HG02973 (cell line): ENCODE measurements at regions not wholly inside any gene's neighbourhood (a gene's known extent, or its start where the extent isn't known, plus 50 kb on each side); places are given as distances from the start of the nearest gene placed in this dataset.
A peak's percentile ranks its signal among the peaks of the same experiment; 100 is the strongest.
"Not testable (repeated sequence)": the region's sequence is repeated elsewhere in the genome, so short reads cannot be mapped to it uniquely, and the experiment has no call there.

Experiments used
- ATAC-seq: cut with Tn5 transposase; IDR thresholded peaks from one replicate; pipeline ENCODE4 v1.9.1; 2021; ENCODE audit warnings: moderate library complexity; ENCODE audit not compliant: unreplicated experiment

DNA sequence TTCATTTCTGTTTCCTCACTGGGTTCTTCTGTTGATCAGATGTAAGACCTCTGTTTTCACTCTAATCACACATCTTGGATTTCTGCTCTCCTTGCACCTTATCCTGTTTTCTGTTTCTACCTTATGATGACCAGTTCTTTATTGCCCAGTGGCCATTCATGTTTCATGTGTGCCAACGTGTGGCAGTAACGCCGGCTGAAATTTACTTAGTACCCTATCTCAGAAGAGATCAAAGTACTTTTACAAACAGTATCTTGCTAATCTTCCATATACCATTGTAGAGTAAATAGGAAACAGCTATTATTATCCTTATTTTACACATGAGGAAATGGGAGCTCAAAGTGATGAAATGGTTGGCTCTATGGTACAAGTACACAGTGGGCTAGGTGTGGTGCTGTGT is 74.0 kb downstream of the GATA3 start:
- no peak for ATAC-seq

- ATAC-seq, result no peak
Measured at GRCh38 chr10:8129438-8129837, 75.0 kb downstream of the GATA3 start.

DNA sequence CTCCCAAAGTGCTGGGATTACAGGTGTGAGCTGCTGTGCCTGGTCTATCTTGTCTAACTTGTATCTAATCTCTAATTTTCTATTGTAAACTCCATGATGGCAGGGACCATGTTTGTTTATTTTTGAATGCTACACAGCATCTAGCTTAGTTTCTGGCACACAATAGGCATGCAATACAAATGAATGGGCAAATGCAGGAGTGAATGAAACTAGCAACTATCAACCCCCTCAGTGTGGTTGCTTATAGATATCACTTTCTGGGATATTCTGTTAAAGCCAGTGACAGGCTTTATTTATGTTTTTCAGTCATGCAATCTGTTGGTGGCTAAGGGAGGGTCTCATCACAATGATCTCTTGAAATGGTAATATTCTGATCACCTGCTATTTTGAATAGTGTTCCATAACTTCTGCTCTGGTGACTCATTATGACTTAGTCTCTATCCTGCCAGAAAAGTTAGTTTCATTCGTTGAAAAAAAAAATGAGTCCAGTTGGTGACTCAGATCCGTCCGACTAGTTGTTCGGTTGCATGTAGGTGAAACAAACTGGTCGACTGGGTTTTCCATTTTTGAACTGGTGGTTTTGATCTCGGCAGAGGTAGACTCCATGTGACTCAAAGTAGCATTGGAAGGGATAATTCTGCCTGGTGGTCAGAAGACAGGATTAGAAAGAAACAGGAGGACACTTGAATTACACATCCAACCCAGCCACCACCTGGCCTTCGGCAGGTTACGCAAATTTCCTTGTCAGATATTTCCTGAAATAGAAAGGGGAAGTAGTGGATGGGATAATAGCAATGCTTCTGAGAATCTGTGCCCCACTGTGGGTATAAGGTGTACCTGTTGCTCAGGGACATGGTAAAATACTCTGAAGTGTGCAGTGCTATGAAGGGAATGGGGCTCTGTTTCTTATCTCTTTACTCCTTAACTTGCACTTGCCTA is 76.8 kb downstream of the GATA3 start:
- ATAC-seq, result peak; percentile 73

- ATAC-seq, result peak; percentile 61
Measured at GRCh38 chr10:8133146-8133545, 78.7 kb downstream of the GATA3 start.

- ATAC-seq, result no peak
Measured at GRCh38 chr10:8136736-8137135, 82.2 kb downstream of the GATA3 start.

GRCh38 chr10:8137272-8137681 is 82.8 kb downstream of the GATA3 start:
- no peak for ATAC-seq

DNA sequence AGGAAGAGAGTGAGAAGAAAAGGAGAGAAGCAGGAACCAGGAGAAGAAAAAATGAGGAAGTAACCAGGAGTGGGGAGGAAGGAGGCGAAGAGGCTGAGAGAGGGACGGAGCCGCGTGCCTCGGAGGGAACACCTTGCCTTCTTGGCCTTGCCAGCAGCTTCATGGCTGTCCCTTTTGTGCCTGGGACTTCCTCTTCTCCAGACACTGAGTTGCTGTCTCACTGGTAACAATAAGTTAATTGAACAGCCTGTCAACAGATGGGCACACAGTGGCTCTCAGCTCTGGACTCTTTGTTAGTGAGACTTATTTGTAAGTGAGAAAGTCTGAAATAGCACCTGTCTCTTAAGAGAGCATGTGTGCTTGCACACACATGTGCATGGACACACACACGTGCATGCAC is 83.2 kb downstream of the GATA3 start:
- ATAC-seq, result no peak

GRCh38 chr10:8138471-8138870 is 84.0 kb downstream of the GATA3 start:
- ATAC-seq, result no peak

- ATAC-seq, result no peak
Measured at GRCh38 chr10:8144496-8144895, 90.0 kb downstream of the GATA3 start.

DNA sequence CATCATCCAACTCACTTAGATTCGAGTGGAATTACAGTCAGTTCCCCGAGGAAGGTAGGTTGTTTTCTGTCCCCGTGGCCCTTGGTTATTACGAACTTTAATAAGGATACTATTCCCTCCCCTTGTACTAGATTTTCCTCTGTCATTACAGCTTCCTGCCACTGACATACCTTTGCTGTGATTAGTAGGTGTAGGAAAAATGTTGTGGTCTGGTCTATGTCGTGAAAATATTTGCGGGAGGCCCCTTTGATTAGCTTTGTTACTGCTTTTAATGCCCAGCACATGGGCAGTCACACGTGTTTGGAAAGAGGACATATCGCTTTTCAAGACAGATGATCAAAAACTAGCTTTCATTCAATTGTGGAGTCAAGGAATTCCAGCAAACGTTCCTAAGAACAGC is 92.2 kb downstream of the GATA3 start:
- ATAC-seq, result no peak

DNA sequence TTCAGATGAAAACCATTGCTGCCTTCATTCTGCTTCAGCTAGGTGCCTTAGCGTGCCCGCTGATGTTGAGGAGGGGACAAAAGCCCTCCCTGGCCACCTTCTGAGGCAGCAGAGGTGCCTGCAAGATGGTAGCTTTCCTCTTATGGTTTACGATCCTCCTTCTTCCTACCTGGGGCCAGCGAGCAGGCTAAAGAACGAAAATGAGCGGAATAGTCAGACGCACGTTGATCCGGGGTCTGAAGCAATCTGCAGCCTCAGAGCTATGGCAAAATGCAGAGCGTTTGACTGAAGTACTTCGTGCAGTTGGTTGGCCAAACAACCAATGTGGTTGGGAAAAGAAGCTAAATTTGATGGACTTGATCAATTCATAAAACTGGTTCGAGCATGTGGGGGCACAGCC is 95.5 kb downstream of the GATA3 start:
- no peak for ATAC-seq

DNA sequence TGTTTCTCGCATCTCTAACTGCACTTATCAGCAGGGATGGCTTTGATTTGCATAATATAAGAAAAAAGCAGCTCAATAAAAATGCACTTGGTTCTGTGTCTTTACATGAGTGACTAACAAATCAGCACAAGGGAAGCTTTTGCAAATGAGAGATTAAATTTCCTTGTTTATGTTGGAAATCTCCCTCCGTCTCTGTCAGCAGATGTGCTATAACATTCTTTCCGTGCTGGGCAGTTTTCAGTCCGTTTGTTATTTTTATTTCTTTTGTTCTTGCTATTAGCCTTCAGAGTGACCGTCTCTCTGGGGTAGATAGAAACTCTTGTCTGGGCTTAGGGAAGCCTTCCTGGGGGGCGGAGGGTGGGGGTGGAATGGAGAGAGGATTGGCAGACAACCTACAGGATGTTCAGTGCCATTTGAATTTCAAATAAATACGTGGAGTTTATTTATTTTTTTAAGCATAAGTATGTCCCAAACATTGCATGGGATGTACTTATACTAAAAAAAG is 96.0 kb downstream of the GATA3 start:
- no peak for ATAC-seq

DNA sequence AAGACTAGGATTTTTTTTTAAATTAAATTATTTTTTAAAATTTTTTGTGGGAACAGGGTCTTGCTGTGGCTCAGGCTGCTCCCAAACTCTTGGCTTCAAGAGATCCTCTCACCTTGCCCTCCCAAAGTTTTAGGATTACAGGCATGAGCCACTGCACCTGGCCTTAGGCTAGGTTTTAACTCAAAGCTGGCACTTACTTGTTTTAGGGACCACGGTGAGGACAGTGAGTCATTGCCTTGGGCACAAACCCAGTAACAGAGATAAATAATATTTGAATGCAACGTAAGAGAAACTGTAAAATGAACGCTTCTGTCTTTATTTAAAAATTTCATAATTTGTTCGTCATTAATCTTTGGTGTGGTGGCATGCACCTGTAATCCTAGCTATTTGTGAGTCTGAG is 96.6 kb downstream of the GATA3 start:
- ATAC-seq, result no peak

DNA sequence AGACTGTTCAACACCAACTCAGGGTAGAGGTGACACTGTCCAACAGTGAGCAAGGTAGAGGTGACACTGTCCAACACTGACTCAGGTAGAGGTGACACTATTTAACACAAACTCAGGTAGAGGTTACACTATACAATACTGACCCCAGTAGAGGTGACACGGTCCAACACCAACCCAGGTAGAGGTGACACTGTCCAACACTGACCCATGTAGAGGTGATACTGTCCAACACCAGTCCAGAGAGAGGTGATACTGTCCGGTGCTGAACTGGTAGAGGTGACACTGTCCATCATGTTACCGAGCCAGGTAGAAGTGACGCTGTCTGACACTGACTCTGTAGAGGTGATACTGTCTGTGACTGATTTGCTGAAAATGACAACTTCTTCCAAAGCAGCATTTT is 102.4 kb downstream of the GATA3 start:
- no peak for ATAC-seq

- ATAC-seq, result no peak
Measured at GRCh38 chr10:8158193-8159071, 103.9 kb downstream of the GATA3 start.

GRCh38 chr10:8159341-8160165 is 105.1 kb downstream of the GATA3 start:
- ATAC-seq, result no peak

GRCh38 chr10:8163824-8164223 is 109.3 kb downstream of the GATA3 start:
- no peak for ATAC-seq

DNA sequence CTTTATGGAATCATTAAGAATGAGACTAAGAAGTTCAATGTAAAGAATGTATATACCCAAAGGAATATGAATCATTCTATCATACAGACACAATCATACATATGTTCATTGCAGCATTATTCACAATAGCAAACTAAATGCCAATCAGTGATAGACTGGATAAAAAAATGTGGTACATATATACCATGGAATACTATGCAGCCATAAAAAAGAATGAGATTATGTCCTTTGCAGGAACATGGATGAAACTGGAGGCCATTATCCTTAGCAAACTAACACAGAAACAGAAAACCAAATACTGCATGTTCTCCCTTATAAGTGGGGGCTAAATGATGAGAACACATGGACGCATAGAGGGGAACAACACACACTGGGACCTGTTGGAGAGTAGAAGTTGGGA is 110.2 kb downstream of the GATA3 start:
- ATAC-seq, result not testable (repeated sequence)

- no peak for ATAC-seq
Measured at GRCh38 chr10:8168836-8169235, 114.3 kb downstream of the GATA3 start.

GRCh38 chr10:8171008-8171407 is 116.5 kb downstream of the GATA3 start:
- no peak for ATAC-seq

DNA sequence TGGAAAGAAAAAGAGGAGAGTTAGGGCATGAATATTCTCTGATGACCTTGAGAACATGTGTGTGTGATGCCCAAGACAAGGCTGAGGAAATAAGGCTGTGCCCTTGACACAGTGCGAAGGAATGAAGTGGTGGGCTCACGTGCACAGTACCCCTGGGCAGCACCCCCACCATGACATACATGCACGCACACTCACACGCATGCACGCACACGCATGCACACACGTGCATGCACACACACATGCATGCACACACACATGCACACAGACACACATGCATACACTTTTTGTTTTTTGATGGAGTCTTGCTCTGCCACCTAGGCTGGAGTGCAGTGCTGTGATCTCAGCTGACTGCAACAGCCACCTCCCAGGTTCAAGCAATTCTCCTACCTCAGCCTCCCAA is 118.1 kb downstream of the GATA3 start:
- ATAC-seq, result no peak
